K562 (cell line): ENCODE measurements at regions not wholly inside any gene's neighbourhood (a gene's known extent, or its start where the extent isn't known, plus 50 kb on each side); places are given as distances from the start of the nearest gene placed in this dataset.

Source experiments
- ATAC-seq: fragments of 200-7000 bp; cut with Tn5 transposase; 3 replicates; pipeline ENCODE4 v1.9.1; 2020; ENCODE audit warnings: moderate library complexity
- BruUV-seq: library from RNA; stranded (reverse); fragments of 400-500 nt; replicated peaks from 2 replicates; lab custom pipeline; 2021; lab: Mats Ljungman, UMichigan
- CTCF ChIA-PET: fragments of 300-600 bp; formaldehyde crosslinking; extraction: SDS; loops from one replicate; lab custom pipeline; 2021; ENCODE audit warnings: low intra/inter-chr PET ratio; lab: Yijun Ruan, JAX
- POLR2A ChIA-PET: fragments of 300-600, 350-650 bp; sonication (Branson Sonifier 250); formaldehyde crosslinking; extraction: SDS; loops from one replicate; lab custom pipeline; 2021; ENCODE audit warnings: antibody characterized with exemption, inconsistent platforms; lab: Yijun Ruan, JAX
- DNase-seq, 4 experiments: peaks; one replicate each; pipeline versions ENCODE4 v3.0.0 to v3.0.0-alpha.2; 2011 to 2018; ENCODE audit warnings: low spot score in 3 of 4, mixed read lengths in 3 of 4; ENCODE audit errors: extremely low read depth in 1 of 4
- FAIRE-seq: peaks from 2 replicates; lab custom pipeline; 2011; peaks lifted over from hg19 to GRCh38; lab: Jason Lieb, UNC
- H2AFZ ChIP-seq: 2 replicates; pipeline ENCODE4 v1.6.0; 2011; ENCODE audit warnings: low read depth, low read length, control low read depth, inconsistent platforms
- H3K27ac ChIP-seq: fragments of 200-600 bp; 3 replicates; pipeline ENCODE4 v1.8.0; 2011; ENCODE audit warnings: low read depth, mild to moderate bottlenecking, control low read depth, inconsistent platforms, low read length, moderate library complexity, mixed read lengths; ENCODE audit errors: extremely low read depth
- H3K27me3 ChIP-seq, 2 experiments: fragments of 300-600 bp in 1 of 2; 2 replicates in 1 of 2; 3 replicates in 1 of 2; pipeline versions ENCODE4 v1.6.0 to v1.8.0; 2011; ENCODE audit warnings: inconsistent platforms in 2 of 2, low read length in 2 of 2, mild to moderate bottlenecking in 1 of 2, mixed read lengths in 1 of 2, moderate library complexity in 1 of 2; ENCODE audit not compliant: control insufficient read depth in 2 of 2, insufficient read depth in 2 of 2
- H3K36me3 ChIP-seq: fragments of 300-600 bp; 3 replicates; pipeline ENCODE4 v1.8.0; 2011; ENCODE audit warnings: mild to moderate bottlenecking, low read length, inconsistent platforms; ENCODE audit not compliant: control insufficient read depth, insufficient read depth
- H3K4me1 ChIP-seq, 2 experiments: fragments of 200-600 bp in 1 of 2; replicated peaks in 1 of 2; 2 replicates in 1 of 2; 3 replicates in 1 of 2; pipeline versions ENCODE4 v1.5.1 to v1.8.0; 2011; ENCODE audit warnings: inconsistent platforms in 2 of 2, low read length in 2 of 2, mild to moderate bottlenecking in 1 of 2, mixed read lengths in 1 of 2, moderate library complexity in 1 of 2; ENCODE audit not compliant: control insufficient read depth in 2 of 2, insufficient read depth in 2 of 2
- H3K4me2 ChIP-seq: 2 replicates; pipeline ENCODE4 v1.6.1; 2011; ENCODE audit warnings: low read length, control low read depth, inconsistent platforms, mixed read lengths; ENCODE audit not compliant: insufficient read depth
- H3K4me3 ChIP-seq: fragments of 200-600 bp; sonication (generic), shearing (Covaris generic); 2 replicates; pipeline ENCODE4 v1.5.1; 2016; ENCODE audit warnings: control low read depth, inconsistent platforms
- H3K79me2 ChIP-seq: fragments of 200-600 bp; 3 replicates; pipeline ENCODE4 v1.8.0; 2011; ENCODE audit warnings: low read length, inconsistent platforms; ENCODE audit not compliant: control insufficient read depth, insufficient read depth
- H3K9ac ChIP-seq, 2 experiments: 2 replicates each; pipeline versions ENCODE4 v1.6.0 to v1.6.1; 2011; ENCODE audit warnings: low read depth in 2 of 2, low read length in 2 of 2, control low read depth in 1 of 2, inconsistent platforms in 1 of 2, mild to moderate bottlenecking in 1 of 2, mixed read lengths in 1 of 2; ENCODE audit not compliant: insufficient read depth in 1 of 2
- H3K9me1 ChIP-seq: one replicate; pipeline ENCODE4 v1.6.0; 2011; ENCODE audit warnings: inconsistent platforms, mild to moderate bottlenecking, low read length, moderate library complexity; ENCODE audit not compliant: control insufficient read depth, insufficient read depth
- H3K9me3 ChIP-seq: replicated peaks from 2 replicates; pipeline ENCODE4 v1.5.1; 2011; ENCODE audit warnings: low read depth, low read length, inconsistent platforms; ENCODE audit not compliant: control insufficient read depth, insufficient read depth
- H4K20me1 ChIP-seq: replicated peaks from 2 replicates; pipeline ENCODE4 v1.6.1; 2011; ENCODE audit warnings: low read length, inconsistent platforms, mixed read lengths; ENCODE audit not compliant: control insufficient read depth, insufficient read depth
- IFI16 ChIP-seq: fragments of 250-450 bp; sonication (Bioruptor Pico); IDR thresholded peaks from 2 replicates; pipeline ENCODE4 v2.1.2; 2022; ENCODE audit warnings: mild to moderate bottlenecking, inconsistent platforms
- U2AF2 ChIP-seq: fragments of 200-400 bp; formaldehyde crosslinking; optimal IDR thresholded peaks from 2 replicates; pipeline ENCODE3; 2017; ENCODE audit warnings: low read depth, mild to moderate bottlenecking, low read length
- ZNF699 ChIP-seq: fragments of 250-450 bp; sonication (Bioruptor Pico); IDR thresholded peaks from 2 replicates; pipeline ENCODE4 v1.8.0; 2021; ENCODE audit warnings: mild to moderate bottlenecking, moderate library complexity; ENCODE audit not compliant: insufficient replicate concordance
- WGBS: fragments of 100-300 bp; shearing (Covaris generic); methylation state at CpG from one replicate; pipeline ENCODE4 v1.1.6; 2016; ENCODE audit warnings: low coverage, mixed read lengths; ENCODE audit not compliant: insufficient coverage; ENCODE audit errors: missing lambda C conversion rate; 5-methylcytosine and 5-hydroxymethylcytosine counted together
- in situ Hi-C: fragments of 300-500 bp; cut with MboI; formaldehyde crosslinking; loops from 4 replicates; pipeline ENCODE4 v1.15.0; 2018; ENCODE audit warnings: inconsistent platforms, mixed read lengths
- intact Hi-C: fragments of 100-400 bp; cut with micrococcal nuclease; formaldehyde crosslinking; loops from 2 replicates; pipeline ENCODE4 v1.14.2; 2022
- TF ChIP-seq, protein P1 (sequence below): sonication (generic); formaldehyde crosslinking; IDR thresholded peaks from 2 replicates; pipeline ENCODE4 v1.8.0; 2022; ENCODE audit warnings: mild to moderate bottlenecking, missing genetic modification reagents
- TF ChIP-seq, protein P2 (sequence below), 2 experiments: fragments of 450-650 bp; IDR thresholded peaks; 2 replicates each; pipeline ENCODE4 v1.6.1; 2018; ENCODE audit warnings: mild to moderate bottlenecking in 2 of 2, low read depth in 1 of 2; ENCODE audit not compliant: partially characterized antibody in 2 of 2

DNA sequence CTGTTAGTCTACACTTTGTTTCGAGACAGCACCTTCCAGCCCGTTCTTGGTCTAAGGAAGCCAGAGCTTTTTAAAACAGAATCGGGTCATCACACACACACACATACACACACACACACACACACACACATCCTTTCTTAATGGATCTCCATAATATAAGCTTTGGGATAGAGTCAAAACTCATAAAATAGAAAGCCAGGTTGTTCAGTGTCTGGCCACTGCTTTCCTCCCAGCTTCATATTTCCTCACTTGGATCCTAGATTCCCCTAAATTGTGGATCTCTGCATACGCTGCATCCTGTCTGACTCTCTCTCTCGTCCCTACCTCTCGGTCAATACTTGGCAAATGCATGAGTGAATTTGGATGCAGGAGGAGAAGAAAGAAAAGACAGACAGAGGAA lies 120.5 kb upstream of the SLC14A2 start:
- Histone ChIP-seq H3K9ac (no peak overlapping the region), H3K4me2 (no peak overlapping the region), H3K27me3 (no peaks in the 10 kb centered on the region), H3K4me1 (no peaks in the 10 kb centered on the region), H3K79me2 (no peaks in the 10 kb centered on the region), H2AFZ (no peak overlapping the region), H3K9me3 (no peaks in the 10 kb centered on the region), H3K27ac (no peak overlapping the region), H4K20me1 (no peaks in the 10 kb centered on the region), H3K4me3 (no peak overlapping the region), H3K36me3 (no peaks in the 10 kb centered on the region), H3K9me1 (no peaks in the 10 kb centered on the region)
- in situ Hi-C loops, result no loop called here
- no TSS peak for BruUV-seq
- DNase-seq (no peak), FAIRE-seq (no peak), ATAC-seq (no peak)
- CTCF ChIA-PET, result no interaction called here
- intact Hi-C loops, result no loop called here
- WGBS, result 0% methylated on average over 6 of the region's 6 CpGs
- POLR2A ChIA-PET, result interaction anchor here (0.6 kb wide), 1 partner anchor 345 kb away, joined by 3 read pairs; no protein-coding TSS in a partner anchor
- TF ChIP-seq, protein P1, sequence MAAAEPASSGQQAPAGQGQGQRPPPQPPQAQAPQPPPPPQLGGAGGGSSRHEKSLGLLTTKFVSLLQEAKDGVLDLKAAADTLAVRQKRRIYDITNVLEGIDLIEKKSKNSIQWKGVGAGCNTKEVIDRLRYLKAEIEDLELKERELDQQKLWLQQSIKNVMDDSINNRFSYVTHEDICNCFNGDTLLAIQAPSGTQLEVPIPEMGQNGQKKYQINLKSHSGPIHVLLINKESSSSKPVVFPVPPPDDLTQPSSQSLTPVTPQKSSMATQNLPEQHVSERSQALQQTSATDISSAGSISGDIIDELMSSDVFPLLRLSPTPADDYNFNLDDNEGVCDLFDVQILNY (CRISPR knock-in tag), result no peak
- TF ChIP-seq IFI16 (CRISPR knock-in tag), result no peak
- TF ChIP-seq, protein P2, sequence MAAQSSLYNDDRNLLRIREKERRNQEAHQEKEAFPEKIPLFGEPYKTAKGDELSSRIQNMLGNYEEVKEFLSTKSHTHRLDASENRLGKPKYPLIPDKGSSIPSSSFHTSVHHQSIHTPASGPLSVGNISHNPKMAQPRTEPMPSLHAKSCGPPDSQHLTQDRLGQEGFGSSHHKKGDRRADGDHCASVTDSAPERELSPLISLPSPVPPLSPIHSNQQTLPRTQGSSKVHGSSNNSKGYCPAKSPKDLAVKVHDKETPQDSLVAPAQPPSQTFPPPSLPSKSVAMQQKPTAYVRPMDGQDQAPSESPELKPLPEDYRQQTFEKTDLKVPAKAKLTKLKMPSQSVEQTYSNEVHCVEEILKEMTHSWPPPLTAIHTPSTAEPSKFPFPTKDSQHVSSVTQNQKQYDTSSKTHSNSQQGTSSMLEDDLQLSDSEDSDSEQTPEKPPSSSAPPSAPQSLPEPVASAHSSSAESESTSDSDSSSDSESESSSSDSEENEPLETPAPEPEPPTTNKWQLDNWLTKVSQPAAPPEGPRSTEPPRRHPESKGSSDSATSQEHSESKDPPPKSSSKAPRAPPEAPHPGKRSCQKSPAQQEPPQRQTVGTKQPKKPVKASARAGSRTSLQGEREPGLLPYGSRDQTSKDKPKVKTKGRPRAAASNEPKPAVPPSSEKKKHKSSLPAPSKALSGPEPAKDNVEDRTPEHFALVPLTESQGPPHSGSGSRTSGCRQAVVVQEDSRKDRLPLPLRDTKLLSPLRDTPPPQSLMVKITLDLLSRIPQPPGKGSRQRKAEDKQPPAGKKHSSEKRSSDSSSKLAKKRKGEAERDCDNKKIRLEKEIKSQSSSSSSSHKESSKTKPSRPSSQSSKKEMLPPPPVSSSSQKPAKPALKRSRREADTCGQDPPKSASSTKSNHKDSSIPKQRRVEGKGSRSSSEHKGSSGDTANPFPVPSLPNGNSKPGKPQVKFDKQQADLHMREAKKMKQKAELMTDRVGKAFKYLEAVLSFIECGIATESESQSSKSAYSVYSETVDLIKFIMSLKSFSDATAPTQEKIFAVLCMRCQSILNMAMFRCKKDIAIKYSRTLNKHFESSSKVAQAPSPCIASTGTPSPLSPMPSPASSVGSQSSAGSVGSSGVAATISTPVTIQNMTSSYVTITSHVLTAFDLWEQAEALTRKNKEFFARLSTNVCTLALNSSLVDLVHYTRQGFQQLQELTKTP (IDR thresholded peaks at IDR 0.05; ENCODE audit: low read depth in 1 of 2, partially characterized antibody in 2 of 2), result no peak
- TF ChIP-seq U2AF2, result no peak
- no peak for TF ChIP-seq ZNF699 (CRISPR knock-in tag)
- TF ChIP-seq, all 486 proteins: peak for 0
